ENCODE measurements at regions not wholly inside any gene's neighbourhood (a gene's known extent, or its start where the extent isn't known, plus 50 kb on each side); places are given as distances from the start of the nearest gene placed in this dataset.

GRCh38 chr5:125004009-125004408, 257.6 kb upstream of the ZNF608 start:
- no peaks in the 10 kb centered on the region for H3K9me3 ChIP-seq (ENCODE audit: control insufficient read depth, insufficient read depth, low read length)
- H3K27ac ChIP-seq (ENCODE audit: low read length), result no peak overlapping the region
- WGBS (ENCODE audit: insufficient coverage, insufficient read length), result no CpG with 5 or more reads among the region's 5 CpGs
- no peak for DNase-seq (ENCODE audit: low read depth, low spot score)
- no peaks in the 10 kb centered on the region for H3K36me3 ChIP-seq (ENCODE audit: control insufficient read depth, insufficient read depth, low read length)
- H3K4me3 ChIP-seq (ENCODE audit: low read length), result no peak overlapping the region
- H3K4me1 ChIP-seq (ENCODE audit: control insufficient read depth, insufficient read depth, low read length), result peaks cover 2% of the 10 kb centered on the region; the same call in 1 of the 2 replicates
- H3K27me3 ChIP-seq (ENCODE audit: control insufficient read depth, insufficient read depth, low read length), result no peaks in the 10 kb centered on the region

- Histone ChIP-seq H3K4me1 (ENCODE audit: control insufficient read depth, insufficient read depth, low read length) (peaks cover 2% of the 10 kb centered on the region; the same call in 1 of the 2 replicates), H3K4me3 (ENCODE audit: low read length) (no peak overlapping the region), H3K27me3 (ENCODE audit: control insufficient read depth, insufficient read depth, low read length) (no peaks in the 10 kb centered on the region), H3K27ac (ENCODE audit: low read length) (no peak overlapping the region), H3K36me3 (ENCODE audit: control insufficient read depth, insufficient read depth, low read length) (no peaks in the 10 kb centered on the region), H3K9me3 (ENCODE audit: control insufficient read depth, insufficient read depth, low read length) (no peaks in the 10 kb centered on the region)
- no CpG with 5 or more reads among the region's 4 CpGs for WGBS (ENCODE audit: insufficient coverage, insufficient read length)
- no peak for DNase-seq (ENCODE audit: low read depth, low spot score)
These were observed 258.8 kb upstream of the ZNF608 start for GRCh38 chr5:125005266-125005665.

- no peak for DNase-seq (ENCODE audit: low read depth, low spot score)
- Histone ChIP-seq H3K4me3 (ENCODE audit: low read length) (no peak overlapping the region), H3K4me1 (ENCODE audit: control insufficient read depth, insufficient read depth, low read length) (peaks cover 2% of the 10 kb centered on the region; the same call in 1 of the 2 replicates), H3K36me3 (ENCODE audit: control insufficient read depth, insufficient read depth, low read length) (no peaks in the 10 kb centered on the region), H3K9me3 (ENCODE audit: control insufficient read depth, insufficient read depth, low read length) (no peaks in the 10 kb centered on the region), H3K27ac (ENCODE audit: low read length) (no peak overlapping the region), H3K27me3 (ENCODE audit: control insufficient read depth, insufficient read depth, low read length) (no peaks in the 10 kb centered on the region)
- no CpG with 5 or more reads among the region's 5 CpGs for WGBS (ENCODE audit: insufficient coverage, insufficient read length)
These were observed 259.7 kb upstream of the ZNF608 start for GRCh38 chr5:125006011-125006685.

- Histone ChIP-seq H3K36me3 (ENCODE audit: control insufficient read depth, insufficient read depth, low read length) (no peaks in the 10 kb centered on the region), H3K27me3 (ENCODE audit: control insufficient read depth, insufficient read depth, low read length) (no peaks in the 10 kb centered on the region), H3K9me3 (ENCODE audit: control insufficient read depth, insufficient read depth, low read length) (no peaks in the 10 kb centered on the region), H3K4me1 (ENCODE audit: control insufficient read depth, insufficient read depth, low read length) (peaks cover 2% of the 10 kb centered on the region), H3K27ac (ENCODE audit: low read length) (no peak overlapping the region), H3K4me3 (ENCODE audit: low read length) (no peak overlapping the region)
- DNase-seq (ENCODE audit: low read depth, low spot score), result no peak
- no CpG with 5 or more reads among the region's 7 CpGs for WGBS (ENCODE audit: insufficient coverage, insufficient read length)
These were observed 263.9 kb upstream of the ZNF608 start for GRCh38 chr5:125010356-125010755.

- no peaks in the 10 kb centered on the region for H3K9me3 ChIP-seq (ENCODE audit: control insufficient read depth, insufficient read depth, low read length)
- no CpG with 5 or more reads among the region's 5 CpGs for WGBS (ENCODE audit: insufficient coverage, insufficient read length)
- no peak overlapping the region for H3K27ac ChIP-seq (ENCODE audit: low read length)
- H3K4me3 ChIP-seq (ENCODE audit: low read length), result no peak overlapping the region
- DNase-seq (ENCODE audit: low read depth, low spot score), result no peak
- H3K36me3 ChIP-seq (ENCODE audit: control insufficient read depth, insufficient read depth, low read length), result no peaks in the 10 kb centered on the region
- H3K27me3 ChIP-seq (ENCODE audit: control insufficient read depth, insufficient read depth, low read length), result no peaks in the 10 kb centered on the region
- H3K4me1 ChIP-seq (ENCODE audit: control insufficient read depth, insufficient read depth, low read length), result peaks cover 2% of the 10 kb centered on the region
These were observed 264.6 kb upstream of the ZNF608 start for GRCh38 chr5:125011014-125011413.

- Histone ChIP-seq H3K27me3 (ENCODE audit: control insufficient read depth, insufficient read depth, low read length) (no peaks in the 10 kb centered on the region), H3K4me1 (ENCODE audit: control insufficient read depth, insufficient read depth, low read length) (no peaks in the 10 kb centered on the region; the same call in 1 of the 2 replicates), H3K9me3 (ENCODE audit: control insufficient read depth, insufficient read depth, low read length) (no peaks in the 10 kb centered on the region), H3K4me3 (ENCODE audit: low read length) (no peak overlapping the region), H3K36me3 (ENCODE audit: control insufficient read depth, insufficient read depth, low read length) (no peaks in the 10 kb centered on the region), H3K27ac (ENCODE audit: low read length) (no peak overlapping the region)
- WGBS (ENCODE audit: insufficient coverage, insufficient read length), result no CpG with 5 or more reads among the region's 2 CpGs
- no peak for DNase-seq (ENCODE audit: low read depth, low spot score)
These were observed 265.0 kb upstream of the ZNF608 start for GRCh38 chr5:125011419-125011818.

- WGBS (ENCODE audit: insufficient coverage, insufficient read length), result no CpG with 5 or more reads among the region's 4 CpGs
- Histone ChIP-seq H3K4me3 (ENCODE audit: low read length) (no peak overlapping the region), H3K4me1 (ENCODE audit: control insufficient read depth, insufficient read depth, low read length) (no peaks in the 10 kb centered on the region; the same call in 1 of the 2 replicates), H3K27ac (ENCODE audit: low read length) (no peak overlapping the region), H3K36me3 (ENCODE audit: control insufficient read depth, insufficient read depth, low read length) (no peaks in the 10 kb centered on the region), H3K27me3 (ENCODE audit: control insufficient read depth, insufficient read depth, low read length) (no peaks in the 10 kb centered on the region), H3K9me3 (ENCODE audit: control insufficient read depth, insufficient read depth, low read length) (no peaks in the 10 kb centered on the region)
- DNase-seq (ENCODE audit: low read depth, low spot score), result no peak
These were observed 265.5 kb upstream of the ZNF608 start for GRCh38 chr5:125011947-125012346.

- no peak for DNase-seq (ENCODE audit: low read depth, low spot score)
- no peak overlapping the region for H3K4me3 ChIP-seq (ENCODE audit: low read length)
- no CpG with 5 or more reads among the region's 7 CpGs for WGBS (ENCODE audit: insufficient coverage, insufficient read length)
- no peaks in the 10 kb centered on the region for H3K36me3 ChIP-seq (ENCODE audit: control insufficient read depth, insufficient read depth, low read length)
- H3K9me3 ChIP-seq (ENCODE audit: control insufficient read depth, insufficient read depth, low read length), result no peaks in the 10 kb centered on the region
- no peak overlapping the region for H3K27ac ChIP-seq (ENCODE audit: low read length)
- no peaks in the 10 kb centered on the region; the same call in 1 of the 2 replicates for H3K4me1 ChIP-seq (ENCODE audit: control insufficient read depth, insufficient read depth, low read length)
- no peaks in the 10 kb centered on the region for H3K27me3 ChIP-seq (ENCODE audit: control insufficient read depth, insufficient read depth, low read length)
These were observed 266.4 kb upstream of the ZNF608 start for GRCh38 chr5:125012727-125013451.

- Histone ChIP-seq H3K4me3 (ENCODE audit: low read length) (no peak overlapping the region), H3K4me1 (ENCODE audit: control insufficient read depth, insufficient read depth, low read length) (no peaks in the 10 kb centered on the region; the same call in 1 of the 2 replicates), H3K9me3 (ENCODE audit: control insufficient read depth, insufficient read depth, low read length) (no peaks in the 10 kb centered on the region), H3K36me3 (ENCODE audit: control insufficient read depth, insufficient read depth, low read length) (no peaks in the 10 kb centered on the region), H3K27me3 (ENCODE audit: control insufficient read depth, insufficient read depth, low read length) (no peaks in the 10 kb centered on the region), H3K27ac (ENCODE audit: low read length) (no peak overlapping the region)
- no CpG with 5 or more reads among the region's 1 CpG for WGBS (ENCODE audit: insufficient coverage, insufficient read length)
- no peak for DNase-seq (ENCODE audit: low read depth, low spot score)
These were observed 267.8 kb upstream of the ZNF608 start for GRCh38 chr5:125014202-125014601.

GRCh38 chr5:125017796-125018195, 271.4 kb upstream of the ZNF608 start:
- H3K27me3 ChIP-seq (ENCODE audit: control insufficient read depth, insufficient read depth, low read length), result no peaks in the 10 kb centered on the region
- H3K4me1 ChIP-seq (ENCODE audit: control insufficient read depth, insufficient read depth, low read length), result no peaks in the 10 kb centered on the region; the same call in 1 of the 2 replicates
- H3K9me3 ChIP-seq (ENCODE audit: control insufficient read depth, insufficient read depth, low read length), result no peaks in the 10 kb centered on the region
- no peak overlapping the region for H3K27ac ChIP-seq (ENCODE audit: low read length)
- no peak for DNase-seq (ENCODE audit: low read depth, low spot score)
- no CpG with 5 or more reads among the region's 1 CpG for WGBS (ENCODE audit: insufficient coverage, insufficient read length)
- H3K4me3 ChIP-seq (ENCODE audit: low read length), result no peak overlapping the region
- H3K36me3 ChIP-seq (ENCODE audit: control insufficient read depth, insufficient read depth, low read length), result no peaks in the 10 kb centered on the region
